Endothelial cell of umbilical vein (primary cell): ENCODE measurements at regions not wholly inside any gene's neighbourhood (a gene's known extent, or its start where the extent isn't known, plus 50 kb on each side); places are given as distances from the start of the nearest gene placed in this dataset.

Experiments
- BruUV-seq: library from RNA; stranded (reverse); fragments of 400-500 nt; replicated peaks from 2 replicates; lab custom pipeline; 2021; lab: Mats Ljungman, UMichigan
- CTCF ChIA-PET: fragments of 300-600, 350-600 bp; sonication (Branson Sonifier 250); formaldehyde crosslinking; loops from one replicate; lab custom pipeline; 2021; ENCODE audit warnings: antibody characterized with exemption, inconsistent platforms; lab: Charles Lee
- POLR2A ChIA-PET: fragments of 300-600, 350-600 bp; sonication (Branson Sonifier 250); formaldehyde crosslinking; loops from one replicate; lab custom pipeline; 2021; ENCODE audit warnings: antibody characterized with exemption, inconsistent platforms; lab: Charles Lee
- DNase-seq: peaks from one replicate; pipeline ENCODE4 v3.0.0-alpha.2; 2011; ENCODE audit warnings: low read depth, low spot score
- FAIRE-seq: peaks from 2 replicates; lab custom pipeline; 2011; peaks lifted over from hg19 to GRCh38; lab: Jason Lieb, UNC
- H2AFZ ChIP-seq: 2 replicates; pipeline ENCODE4 v1.6.0; 2012; ENCODE audit warnings: low read depth, low read length, control low read depth, inconsistent platforms
- H3K27ac ChIP-seq: 2 replicates; pipeline ENCODE4 v1.5.1; 2011; ENCODE audit warnings: low read depth, mild to moderate bottlenecking, control low read depth, low read length, moderate library complexity; ENCODE audit not compliant: insufficient read depth
- H3K27me3 ChIP-seq, 2 experiments: 2 replicates each; pipeline versions ENCODE4 v1.6.0 to v1.6.1; 2011; ENCODE audit warnings: low read length in 2 of 2, mixed read lengths in 1 of 2; ENCODE audit not compliant: control insufficient read depth in 2 of 2, insufficient read depth in 2 of 2
- H3K36me3 ChIP-seq, 2 experiments: 2 replicates in 1 of 2; 3 replicates in 1 of 2; pipeline ENCODE4 v1.5.1; 2011; ENCODE audit warnings: low read length in 2 of 2, mild to moderate bottlenecking in 1 of 2, moderate library complexity in 1 of 2; ENCODE audit not compliant: control insufficient read depth in 2 of 2, insufficient read depth in 2 of 2; ENCODE audit errors: extremely low read depth in 1 of 2
- H3K4me1 ChIP-seq: 3 replicates; pipeline ENCODE4 v1.5.1; 2011; ENCODE audit warnings: mild to moderate bottlenecking, low read length; ENCODE audit not compliant: control insufficient read depth, insufficient read depth; ENCODE audit errors: extremely low read depth
- H3K4me2 ChIP-seq: 2 replicates; pipeline ENCODE4 v1.6.1; 2011; ENCODE audit warnings: low read length, control low read depth, mixed read lengths; ENCODE audit not compliant: insufficient read depth
- H3K4me3 ChIP-seq, 3 experiments: fragments of 200-600 bp in 1 of 3; sonication (generic), shearing (Covaris generic) in 1 of 3; replicated peaks in 1 of 3; 2 replicates each; pipeline ENCODE4 v1.5.1; 2011 to 2016; ENCODE audit warnings: control low read depth in 3 of 3, low read length in 3 of 3, mild to moderate bottlenecking in 2 of 3, inconsistent platforms in 1 of 3, low read depth in 1 of 3, moderate library complexity in 1 of 3; ENCODE audit not compliant: insufficient read depth in 1 of 3
- H3K79me2 ChIP-seq: 2 replicates; pipeline ENCODE4 v1.6.0; 2012; ENCODE audit warnings: low read length, inconsistent platforms; ENCODE audit not compliant: control insufficient read depth, insufficient read depth
- H3K9ac ChIP-seq: replicated peaks from 2 replicates; pipeline ENCODE3; 2011; ENCODE audit warnings: low read length, control low read depth; ENCODE audit not compliant: insufficient read depth; ENCODE audit errors: extremely low read depth
- H3K9me1 ChIP-seq: replicated peaks from 3 replicates; pipeline ENCODE4 v1.6.0; 2011; ENCODE audit warnings: mild to moderate bottlenecking, low read length; ENCODE audit not compliant: control insufficient read depth, insufficient read depth; ENCODE audit errors: extremely low read depth
- H3K9me3 ChIP-seq: replicated peaks from 2 replicates; pipeline ENCODE4 v1.5.1; 2012; ENCODE audit warnings: low read length, inconsistent platforms; ENCODE audit not compliant: control insufficient read depth, insufficient read depth
- H4K20me1 ChIP-seq: replicated peaks from 2 replicates; pipeline ENCODE3; 2011; ENCODE audit warnings: mild to moderate bottlenecking, low read length; ENCODE audit not compliant: control insufficient read depth, insufficient read depth; ENCODE audit errors: extremely low read depth
- CTCF ChIP-seq, 2 donors: IDR thresholded peaks; 1 replicate in 1 of 2; 2 replicates in 1 of 2; pipeline ENCODE4 v1.5.1; 2011; ENCODE audit warnings: low read length in 2 of 2, mild to moderate bottlenecking in 2 of 2, moderate library complexity in 2 of 2, control low read depth in 1 of 2, inconsistent platforms in 1 of 2, low read depth in 1 of 2; ENCODE audit not compliant: insufficient read depth in 1 of 2; ENCODE audit errors: extremely low read depth in 1 of 2
- EZH2 ChIP-seq: IDR thresholded peaks from 2 replicates; pipeline ENCODE4 v1.6.1; 2012; ENCODE audit warnings: borderline replicate concordance, low read depth, mild to moderate bottlenecking, moderate library complexity, low read length, inconsistent platforms; ENCODE audit not compliant: severe bottlenecking
- FOS ChIP-seq: IDR thresholded peaks from 2 replicates; pipeline ENCODE4 v1.6.1; 2011; ENCODE audit warnings: mild to moderate bottlenecking, low read length, moderate library complexity, borderline replicate concordance; ENCODE audit not compliant: insufficient read depth
- GATA2 ChIP-seq: IDR thresholded peaks from 2 replicates; pipeline ENCODE4 v1.7.0; 2011; ENCODE audit warnings: low read depth, mild to moderate bottlenecking, moderate library complexity, mixed read lengths, low read length; ENCODE audit not compliant: insufficient read length, insufficient read depth
- JUN ChIP-seq: IDR thresholded peaks from 2 replicates; pipeline ENCODE4 v1.6.1; 2011; ENCODE audit warnings: borderline replicate concordance, low read depth; ENCODE audit not compliant: insufficient read length, insufficient read depth
- MAX ChIP-seq: IDR thresholded peaks from 2 replicates; pipeline ENCODE4 v1.6.1; 2011; ENCODE audit not compliant: insufficient read depth, insufficient read length
- MYC ChIP-seq: IDR thresholded peaks from one replicate; pipeline ENCODE4 v1.6.1; 2011; ENCODE audit warnings: mild to moderate bottlenecking, low read depth, low read length
- POLR2A ChIP-seq: IDR thresholded peaks from 2 replicates; pipeline ENCODE4 v1.6.1; 2012; ENCODE audit warnings: low read depth, mild to moderate bottlenecking, control low read depth, low read length
- POLR2AphosphoS5 ChIP-seq: IDR thresholded peaks from 2 replicates; pipeline ENCODE4 v1.6.1; 2012; ENCODE audit warnings: low read depth, mild to moderate bottlenecking, control low read depth, low read length, moderate library complexity; ENCODE audit not compliant: insufficient read depth
- dilution Hi-C: fragments of 300-500 bp; cut with MboI; formaldehyde crosslinking; loops from one replicate; pipeline ENCODE4 v1.15.0; 2019; ENCODE audit warnings: low sequenced_read_pairs; ENCODE audit not compliant: extremely low pct_ligation_motif_present
- intact Hi-C: fragments of 100-400 bp; cut with micrococcal nuclease; formaldehyde crosslinking; loops from one replicate; pipeline ENCODE4 v1.10.0; 2022

DNA sequence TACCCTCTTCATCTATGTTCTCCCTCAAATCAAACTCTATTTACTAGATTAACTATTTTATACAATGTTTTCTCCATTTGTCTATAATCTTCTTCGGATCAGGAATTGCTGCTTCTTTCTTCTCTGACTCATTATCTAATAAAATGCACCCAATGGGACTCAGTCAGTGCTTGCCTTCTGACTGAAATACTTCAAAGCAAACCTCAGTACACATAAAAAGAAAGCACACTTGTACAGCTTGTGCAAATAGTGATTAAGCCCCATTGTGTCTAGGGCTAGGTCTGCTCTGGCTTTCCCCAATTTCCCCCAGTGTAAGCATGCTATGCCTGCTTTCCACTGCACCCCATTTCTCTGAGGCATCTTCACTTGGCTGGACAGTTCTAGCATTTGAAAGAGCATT, 118.6 kb upstream of the C11orf87 start:
- H3K27ac ChIP-seq, result no peak overlapping the region
- no peak overlapping the region for H3K4me3 ChIP-seq
- DNase-seq (no peak), FAIRE-seq (no peak)
- no peaks in the 10 kb centered on the region for H3K4me1 ChIP-seq
- H3K9me3 ChIP-seq, result no peaks in the 10 kb centered on the region
- intact Hi-C loops, result no loop called here
- H3K4me2 ChIP-seq, result no peak overlapping the region
- H3K9me1 ChIP-seq, result no peaks in the 10 kb centered on the region
- H3K27me3 ChIP-seq, result no peaks in the 10 kb centered on the region
- dilution Hi-C loops, result no loop called here
- H3K79me2 ChIP-seq, result no peaks in the 10 kb centered on the region
- H3K9ac ChIP-seq, result no peak overlapping the region
- POLR2A ChIA-PET, result no interaction called here
- no peaks in the 10 kb centered on the region for H3K36me3 ChIP-seq
- no peak for TF ChIP-seq FOS
- no peak for TF ChIP-seq GATA2
- no peak for TF ChIP-seq CTCF (IDR thresholded peaks at IDR 0.05; ENCODE audit: extremely low read depth in 1 of 2, insufficient read depth in 1 of 2, low read depth in 1 of 2, low read length in 2 of 2)
- TF ChIP-seq MYC, result no peak
- no peak for TF ChIP-seq EZH2
- no peak for TF ChIP-seq JUN
- CTCF ChIA-PET, result no interaction called here
- H2AFZ ChIP-seq, result no peak overlapping the region
- H4K20me1 ChIP-seq, result no peaks in the 10 kb centered on the region
- no TSS peak for BruUV-seq

GRCh38 chr11:109304159-109304558, 117.8 kb upstream of the C11orf87 start:
- Histone ChIP-seq H3K79me2 (no peaks in the 10 kb centered on the region), H3K27ac (no peak overlapping the region), H3K4me3 (no peak overlapping the region), H4K20me1 (no peaks in the 10 kb centered on the region), H3K9ac (no peak overlapping the region), H3K9me3 (no peaks in the 10 kb centered on the region), H2AFZ (no peak overlapping the region), H3K4me1 (no peaks in the 10 kb centered on the region), H3K36me3 (no peaks in the 10 kb centered on the region), H3K27me3 (no peaks in the 10 kb centered on the region), H3K9me1 (no peaks in the 10 kb centered on the region), H3K4me2 (no peak overlapping the region)
- ChIA-PET CTCF (interaction anchor here (0.6 kb wide), 1 partner anchor 20 kb away, joined by 3 read pairs; no protein-coding TSS in a partner anchor), POLR2A (no interaction called here)
- no TSS peak for BruUV-seq
- intact Hi-C loops (no loop called here), dilution Hi-C loops (no loop called here)
- TF ChIP-seq MYC (no peak), POLR2A (no peak), POLR2AphosphoS5 (no peak), FOS (no peak), EZH2 (no peak), GATA2 (no peak), JUN (no peak), MAX (no peak), CTCF (IDR thresholded peaks at IDR 0.05; ENCODE audit: extremely low read depth in 1 of 2, insufficient read depth in 1 of 2, low read depth in 1 of 2, low read length in 2 of 2) (no peak)
- FAIRE-seq (no peak), DNase-seq (no peak)
